ENCODE measurements at regions not wholly inside any gene's neighbourhood (a gene's known extent, or its start where the extent isn't known, plus 50 kb on each side); places are given as distances from the start of the nearest gene placed in this dataset.

GRCh38 chr22:34784056-34784455, 281.9 kb upstream of the ISX start:
- Histone ChIP-seq H3K27me3 (replicated peaks in 1 of 4; ENCODE audit: control extremely low read depth in 1 of 4, control insufficient read depth in 3 of 4, insufficient read depth in 4 of 4, low read length in 3 of 4) (no peaks in the 10 kb centered on the region), H3K4me2 (replicated peaks; ENCODE audit: low read depth, low read length, poor library complexity, severe bottlenecking) (no peak overlapping the region), H3K27ac (ENCODE audit: low read length in 2 of 2) (no peak overlapping the region), H3K9ac (ENCODE audit: low read length) (no peak overlapping the region), H3K4me3 (ENCODE audit: control extremely low read depth in 1 of 5, extremely low read depth in 1 of 5, insufficient read depth in 1 of 5, low read depth in 2 of 5, low read length in 4 of 5) (no peak overlapping the region), H3K9me3 (ENCODE audit: control extremely low read depth in 1 of 3, control insufficient read depth in 2 of 3, insufficient read depth in 1 of 3, low read length in 2 of 3) (peaks cover 0 to 6% (median 0%) of the 10 kb centered on the region in 3 donors), H2AFZ (ENCODE audit: insufficient read depth, low read depth, low read length, poor library complexity, severe bottlenecking) (no peak overlapping the region), H3K79me2 (ENCODE audit: control insufficient read depth, insufficient read depth, low read length) (no peaks in the 10 kb centered on the region), H3K36me3 (replicated peaks in 1 of 2; ENCODE audit: control extremely low read depth in 1 of 2, control insufficient read depth in 1 of 2, extremely low read depth in 1 of 2, insufficient read depth in 2 of 2, low read length in 1 of 2) (no peaks in the 10 kb centered on the region), H3K4me1 (ENCODE audit: control insufficient read depth in 2 of 2, insufficient read depth in 2 of 2, low read length in 2 of 2) (no peaks in the 10 kb centered on the region), H4K20me1 (ENCODE audit: control insufficient read depth, insufficient read depth, low read length, poor library complexity, severe bottlenecking) (no peaks in the 10 kb centered on the region)
- TF ChIP-seq CTCF (IDR thresholded peaks at IDR 0.05) (no peak), EZH2 (IDR thresholded peaks at IDR 0.05; ENCODE audit: borderline replicate concordance, insufficient read depth, low read depth, low read length, poor library complexity, severe bottlenecking) (no peak)
- Mint-ChIP-seq H3K9me3 (ENCODE audit: insufficient read depth) (peaks cover 3% of the 10 kb centered on the region), H3K27ac (no peak overlapping the region), H3K4me1 (no peaks in the 10 kb centered on the region), H3K4me3 (no peak overlapping the region), H3K27me3 (no peaks in the 10 kb centered on the region)
- ChIA-PET CTCF (no interaction called here), POLR2A (no interaction called here)
- ATAC-seq (ENCODE audit: low read depth), result no peak
- WGBS (ENCODE audit: insufficient coverage), result no CpG with 5 or more reads among the region's 3 CpGs
- DNase-seq, result no peak
- intact Hi-C loops (cut with micrococcal nuclease), result no loop called here

GRCh38 chr22:34797826-34798225, 268.1 kb upstream of the ISX start:
- no peaks in the 10 kb centered on the region for H4K20me1 ChIP-seq (ENCODE audit: control insufficient read depth, insufficient read depth, low read length, poor library complexity, severe bottlenecking)
- DNase-seq (no peak), ATAC-seq (ENCODE audit: low read depth) (no peak)
- H3K9me3 ChIP-seq (ENCODE audit: control extremely low read depth in 1 of 3, control insufficient read depth in 2 of 3, insufficient read depth in 1 of 3, low read length in 2 of 3), result no peaks in the 10 kb centered on the region
- H3K36me3 ChIP-seq (replicated peaks in 1 of 2; ENCODE audit: control extremely low read depth in 1 of 2, control insufficient read depth in 1 of 2, extremely low read depth in 1 of 2, insufficient read depth in 2 of 2, low read length in 1 of 2), result no peaks in the 10 kb centered on the region
- no peaks in the 10 kb centered on the region for H3K4me1 ChIP-seq (ENCODE audit: control insufficient read depth in 2 of 2, insufficient read depth in 2 of 2, low read length in 2 of 2)
- CTCF ChIA-PET, result no interaction called here
- intact Hi-C loops (cut with micrococcal nuclease), result no loop called here
- H3K79me2 ChIP-seq (ENCODE audit: control insufficient read depth, insufficient read depth, low read length), result no peaks in the 10 kb centered on the region
- Mint-ChIP-seq H3K27me3 (peaks cover 3% of the 10 kb centered on the region), H3K4me1 (no peaks in the 10 kb centered on the region), H3K27ac (no peak overlapping the region), H3K9me3 (ENCODE audit: insufficient read depth) (no peaks in the 10 kb centered on the region), H3K4me3 (no peak overlapping the region)
- H3K4me2 ChIP-seq (replicated peaks; ENCODE audit: low read depth, low read length, poor library complexity, severe bottlenecking), result no peak overlapping the region
- H3K27ac ChIP-seq (ENCODE audit: low read length in 2 of 2), result no peak overlapping the region
- H3K9ac ChIP-seq (ENCODE audit: low read length), result no peak overlapping the region
- WGBS (ENCODE audit: insufficient coverage), result 83% methylated on average over 2 of the region's 5 CpGs
- H3K27me3 ChIP-seq (replicated peaks in 1 of 4; ENCODE audit: control extremely low read depth in 1 of 4, control insufficient read depth in 3 of 4, insufficient read depth in 4 of 4, low read length in 3 of 4), result no peaks in the 10 kb centered on the region
- no peak for TF ChIP-seq CTCF (IDR thresholded peaks at IDR 0.05)
- no peak for TF ChIP-seq EZH2 (IDR thresholded peaks at IDR 0.05; ENCODE audit: borderline replicate concordance, insufficient read depth, low read depth, low read length, poor library complexity, severe bottlenecking)
- POLR2A ChIA-PET, result no interaction called here
- no peak overlapping the region for H2AFZ ChIP-seq (ENCODE audit: insufficient read depth, low read depth, low read length, poor library complexity, severe bottlenecking)
- no peak overlapping the region for H3K4me3 ChIP-seq (ENCODE audit: control extremely low read depth in 1 of 5, extremely low read depth in 1 of 5, insufficient read depth in 1 of 5, low read depth in 2 of 5, low read length in 4 of 5)

All from B cell (primary cell).